Coronary artery (tissue), 2 donors: ENCODE measurements at regions not wholly inside any gene's neighbourhood (a gene's known extent, or its start where the extent isn't known, plus 50 kb on each side); places are given as distances from the start of the nearest gene placed in this dataset.
"Not testable (repeated sequence)": the region's sequence is repeated elsewhere in the genome, so short reads cannot be mapped to it uniquely, and the experiment has no call there.

Experiments used
- DNase-seq: peaks from one replicate; pipeline ENCODE4 v3.0.0-alpha.2; 2017; ENCODE audit warnings: low spot score
- H3K27ac ChIP-seq, 2 donors: fragments of 200-600 bp; sonication (generic); one replicate each; pipeline ENCODE4 v1.5.1; 2016 to 2019
- H3K4me3 ChIP-seq: fragments of 200-600 bp; sonication (generic); 2 replicates; pipeline ENCODE4 v1.5.1; 2016; ENCODE audit warnings: mild to moderate bottlenecking, moderate library complexity
- TF ChIP-seq, protein P1 (sequence below): fragments of 200-600 bp; sonication (generic); IDR thresholded peaks from one replicate; pipeline ENCODE4 v1.5.1; 2019; ENCODE audit warnings: antibody characterized with exemption

DNA sequence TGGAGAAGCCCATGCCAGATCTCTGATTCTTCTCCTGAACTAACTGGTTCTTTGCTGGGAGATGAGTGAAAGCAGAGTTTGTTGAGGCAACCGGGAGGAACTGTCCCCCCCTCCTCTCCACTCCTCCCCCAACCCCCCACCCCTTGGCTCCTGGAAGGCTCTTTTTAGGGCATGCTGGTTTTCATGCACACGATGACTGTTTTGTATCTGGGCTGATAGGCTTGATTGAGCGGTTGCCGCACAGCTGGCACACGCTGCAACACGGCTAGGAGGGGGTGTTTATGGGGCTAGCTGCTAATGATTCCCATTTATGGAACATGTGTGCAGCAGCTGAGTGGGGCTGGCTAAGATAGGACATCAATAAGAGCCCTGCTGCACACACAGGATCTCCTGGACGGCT, 137.2 kb downstream of the SMIM20 start:
- no peak overlapping the region for H3K27ac ChIP-seq
- TF ChIP-seq, protein P1, sequence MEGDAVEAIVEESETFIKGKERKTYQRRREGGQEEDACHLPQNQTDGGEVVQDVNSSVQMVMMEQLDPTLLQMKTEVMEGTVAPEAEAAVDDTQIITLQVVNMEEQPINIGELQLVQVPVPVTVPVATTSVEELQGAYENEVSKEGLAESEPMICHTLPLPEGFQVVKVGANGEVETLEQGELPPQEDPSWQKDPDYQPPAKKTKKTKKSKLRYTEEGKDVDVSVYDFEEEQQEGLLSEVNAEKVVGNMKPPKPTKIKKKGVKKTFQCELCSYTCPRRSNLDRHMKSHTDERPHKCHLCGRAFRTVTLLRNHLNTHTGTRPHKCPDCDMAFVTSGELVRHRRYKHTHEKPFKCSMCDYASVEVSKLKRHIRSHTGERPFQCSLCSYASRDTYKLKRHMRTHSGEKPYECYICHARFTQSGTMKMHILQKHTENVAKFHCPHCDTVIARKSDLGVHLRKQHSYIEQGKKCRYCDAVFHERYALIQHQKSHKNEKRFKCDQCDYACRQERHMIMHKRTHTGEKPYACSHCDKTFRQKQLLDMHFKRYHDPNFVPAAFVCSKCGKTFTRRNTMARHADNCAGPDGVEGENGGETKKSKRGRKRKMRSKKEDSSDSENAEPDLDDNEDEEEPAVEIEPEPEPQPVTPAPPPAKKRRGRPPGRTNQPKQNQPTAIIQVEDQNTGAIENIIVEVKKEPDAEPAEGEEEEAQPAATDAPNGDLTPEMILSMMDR = no peak
- DNase-seq = no peak
- H3K4me3 ChIP-seq = no peak overlapping the region

DNA sequence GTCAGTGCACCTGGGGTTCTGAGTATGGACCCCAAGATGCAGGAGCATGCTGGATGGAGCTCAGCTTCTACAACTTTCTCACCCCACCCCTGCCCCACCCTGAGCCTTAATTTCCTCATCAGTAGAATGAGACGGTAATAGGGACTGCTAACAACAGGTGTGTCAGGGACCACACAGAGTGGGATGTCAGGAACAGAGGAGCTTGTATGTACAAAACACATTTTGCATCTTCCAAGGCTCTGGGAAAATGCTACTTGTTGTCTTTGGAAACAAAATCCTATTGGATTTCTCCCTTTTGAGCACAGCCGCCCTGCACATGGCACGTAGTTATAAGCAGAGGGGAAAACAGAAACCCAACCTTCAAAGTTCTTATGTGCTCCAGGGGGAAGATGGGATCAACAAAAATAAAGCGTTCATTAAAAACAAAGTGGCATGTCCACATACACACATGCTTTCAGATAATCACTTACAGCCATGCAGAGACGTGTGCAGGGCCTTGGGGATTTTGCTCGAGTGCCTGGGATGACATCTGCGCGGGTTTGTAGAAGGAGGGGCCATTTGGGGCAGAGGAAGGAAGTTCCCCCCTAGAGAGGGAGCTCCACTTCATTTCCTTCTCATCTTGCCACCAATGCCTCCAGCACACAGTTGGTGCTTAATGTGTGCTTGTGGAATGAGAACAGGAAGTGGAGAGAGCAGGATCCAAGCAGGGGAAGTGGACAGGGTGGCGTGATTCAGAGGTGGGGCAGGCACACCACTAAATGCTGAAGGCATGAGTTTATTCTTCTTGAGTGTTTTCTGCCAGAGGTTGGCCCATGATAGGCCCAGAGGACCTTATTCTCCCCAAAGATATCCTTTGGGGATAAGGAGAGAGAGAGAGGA, 138.9 kb downstream of the SMIM20 start:
- no peak for DNase-seq

GRCh38 chr4:26053761-26054160, 139.7 kb downstream of the SMIM20 start:
- no peak overlapping the region for H3K27ac ChIP-seq
- H3K4me3 ChIP-seq = no peak overlapping the region
- TF ChIP-seq, protein P1 = no peak
- no peak for DNase-seq

More for the DNA sequence above, 138.9 kb downstream of the SMIM20 start:
- no peak overlapping the region for H3K27ac ChIP-seq
- no peak overlapping the region for H3K4me3 ChIP-seq
- TF ChIP-seq, protein P1 = no peak

- TF ChIP-seq, protein P1 = no peak
- no peak overlapping the region for H3K4me3 ChIP-seq
- DNase-seq = no peak
- H3K27ac ChIP-seq = no peak overlapping the region
Measured at GRCh38 chr4:26055855-26056254, 141.8 kb downstream of the SMIM20 start.

DNA sequence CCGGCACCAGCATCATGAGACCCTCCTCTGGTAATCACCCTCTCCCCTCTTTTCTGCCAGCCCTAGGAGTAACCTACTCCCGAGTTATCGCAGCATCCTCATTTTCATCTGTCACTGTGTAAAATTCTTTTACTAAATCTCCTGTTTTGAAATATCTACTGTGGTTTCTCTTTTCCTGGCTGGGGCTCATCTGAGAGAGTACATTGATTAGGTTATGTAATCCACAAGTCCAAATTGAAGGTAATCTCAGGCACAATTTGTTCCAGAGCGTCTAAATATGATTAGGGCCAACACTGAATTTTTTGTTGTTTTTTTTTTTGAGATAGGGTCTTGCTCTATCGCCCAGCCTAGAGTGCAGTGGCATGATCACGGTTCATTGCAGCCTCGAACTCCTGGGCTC, 142.4 kb downstream of the SMIM20 start:
- TF ChIP-seq, protein P1 = no peak
- Histone ChIP-seq H3K27ac (no peak overlapping the region), H3K4me3 (no peak overlapping the region)
- DNase-seq = no peak

- H3K27ac ChIP-seq, H3K4me3 ChIP-seq, DNase-seq: not testable (repeated sequence)
Measured at GRCh38 chr4:26057839-26058238, 143.8 kb downstream of the SMIM20 start.

DNA sequence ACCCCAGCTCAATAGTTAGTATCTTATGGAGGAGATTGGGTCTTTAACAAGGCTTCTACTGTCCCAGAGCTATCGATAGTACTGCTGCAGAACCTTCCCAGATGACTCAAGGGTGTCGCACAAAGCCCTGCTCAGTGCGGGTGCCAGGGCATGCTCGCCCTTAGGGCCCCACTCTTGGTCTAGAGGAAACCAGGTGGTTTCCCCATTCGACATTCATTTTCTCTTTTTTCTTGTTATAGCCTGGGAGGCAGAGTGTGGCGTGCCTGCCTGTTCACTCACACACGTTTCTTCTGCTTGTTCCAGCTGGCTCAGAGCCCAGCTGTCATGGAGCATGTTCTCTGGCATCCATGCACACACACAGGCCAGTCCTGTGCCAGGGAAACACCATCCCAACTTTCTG, 144.5 kb downstream of the SMIM20 start:
- H3K27ac ChIP-seq = no peak overlapping the region
- no peak overlapping the region for H3K4me3 ChIP-seq
- no peak for DNase-seq
- TF ChIP-seq, protein P1 = no peak
